ENCODE measurements at regions not wholly inside any gene's neighbourhood (a gene's known extent, or its start where the extent isn't known, plus 50 kb on each side); places are given as distances from the start of the nearest gene placed in this dataset.
A peak's percentile ranks its signal among the peaks of the same experiment; 100 is the strongest.

- H3K27me3 ChIP-seq (ENCODE audit: control insufficient read depth in 2 of 2, insufficient read depth in 2 of 2, low read length in 2 of 2) = peaks cover 20 to 39% of the 10 kb centered on the region in 2 experiments; a peak in 4 of 5 replicates
- no peak overlapping the region for H3K9ac ChIP-seq (ENCODE audit: insufficient read depth in 1 of 2, low read depth in 2 of 2, low read length in 2 of 2)
- no peak overlapping the region for H3K4me2 ChIP-seq (ENCODE audit: insufficient read depth, low read length)
- H2AFZ ChIP-seq (ENCODE audit: low read depth, low read length) = no peak overlapping the region
- H3K27ac ChIP-seq (ENCODE audit: extremely low read depth, low read depth, low read length) = no peak overlapping the region
- in situ Hi-C loops (cut with MboI) = no loop called here
- H3K4me1 ChIP-seq (replicated peaks in 1 of 2; ENCODE audit: control insufficient read depth in 2 of 2, insufficient read depth in 2 of 2, low read length in 2 of 2) = no peaks in the 10 kb centered on the region
- H3K79me2 ChIP-seq (ENCODE audit: control insufficient read depth, insufficient read depth, low read length) = no peaks in the 10 kb centered on the region
- ChIA-PET POLR2A (interaction anchor here (0.7 to 0.8 kb wide), 2 partner anchors 15 to 39 kb away, joined by 3 read pairs; no protein-coding TSS in a partner anchor), CTCF (ENCODE audit: low intra/inter-chr PET ratio) (no interaction called here)
- no peaks in the 10 kb centered on the region for H3K9me1 ChIP-seq (ENCODE audit: control insufficient read depth, insufficient read depth, low read length)
- ATAC-seq = no peak
- H3K9me3 ChIP-seq (replicated peaks; ENCODE audit: control insufficient read depth, insufficient read depth, low read depth, low read length) = no peaks in the 10 kb centered on the region
- no peaks in the 10 kb centered on the region for H3K36me3 ChIP-seq (ENCODE audit: control insufficient read depth, insufficient read depth, low read length)
- WGBS (ENCODE audit: insufficient coverage, low coverage, missing lambda C conversion rate) = 4% methylated on average over 1 of the region's 1 CpG
- no TSS peak for BruUV-seq (replicated peaks)
- H3K4me3 ChIP-seq = no peak overlapping the region
- TF ChIP-seq FOSL1 (tag; conservative IDR thresholded peaks at IDR 0.05) (0 out of 2 replicates have a peak, but pooled peaks have one; percentile 25), NRF1 (conservative IDR thresholded peaks at IDR 0.05 in 1 of 2, IDR thresholded peaks at IDR 0.05 in 1 of 2) (no peak)
- FAIRE-seq = no peak
- H4K20me1 ChIP-seq (replicated peaks; ENCODE audit: control insufficient read depth, insufficient read depth, low read length) = no peaks in the 10 kb centered on the region
- DNase-seq (ENCODE audit: extremely low read depth in 1 of 4, low spot score in 3 of 4) = no peak
- intact Hi-C loops (cut with micrococcal nuclease) = no loop called here
Observed at GRCh38 chr6:159594750-159595117, 98.3 kb downstream of the SOD2 start.

GRCh38 chr6:159594106-159594749 lies 98.8 kb downstream of the SOD2 start:
- in situ Hi-C loops (cut with MboI) = no loop called here
- no peaks in the 10 kb centered on the region for H3K9me3 ChIP-seq (replicated peaks; ENCODE audit: control insufficient read depth, insufficient read depth, low read depth, low read length)
- BruUV-seq (replicated peaks) = no TSS peak
- no peaks in the 10 kb centered on the region for H3K9me1 ChIP-seq (ENCODE audit: control insufficient read depth, insufficient read depth, low read length)
- no peak overlapping the region for H3K4me3 ChIP-seq
- intact Hi-C loops (cut with micrococcal nuclease) = no loop called here
- peak; percentile 37; the same call in 2 of the 3 replicates for ATAC-seq
- ChIA-PET POLR2A (interaction anchor here (0.7 to 1.0 kb wide), 3 partner anchors 12 to 39 kb away, joined by 3 read pairs; no protein-coding TSS in a partner anchor), CTCF (ENCODE audit: low intra/inter-chr PET ratio) (no interaction called here)
- H3K27ac ChIP-seq (ENCODE audit: extremely low read depth, low read depth, low read length) = no peak overlapping the region
- no peaks in the 10 kb centered on the region for H3K79me2 ChIP-seq (ENCODE audit: control insufficient read depth, insufficient read depth, low read length)
- DNase-seq (ENCODE audit: extremely low read depth in 1 of 4, low spot score in 3 of 4) = no peak
- H3K4me1 ChIP-seq (replicated peaks in 1 of 2; ENCODE audit: control insufficient read depth in 2 of 2, insufficient read depth in 2 of 2, low read length in 2 of 2) = no peaks in the 10 kb centered on the region
- no peak overlapping the region for H3K9ac ChIP-seq (ENCODE audit: insufficient read depth in 1 of 2, low read depth in 2 of 2, low read length in 2 of 2)
- peaks cover 18 to 37% of the 10 kb centered on the region in 2 experiments for H3K27me3 ChIP-seq (ENCODE audit: control insufficient read depth in 2 of 2, insufficient read depth in 2 of 2, low read length in 2 of 2)
- peak; percentile 32 for FAIRE-seq
- no peaks in the 10 kb centered on the region for H3K36me3 ChIP-seq (ENCODE audit: control insufficient read depth, insufficient read depth, low read length)
- H3K4me2 ChIP-seq (ENCODE audit: insufficient read depth, low read length) = no peak overlapping the region
- H2AFZ ChIP-seq (ENCODE audit: low read depth, low read length) = no peak overlapping the region
- H4K20me1 ChIP-seq (replicated peaks; ENCODE audit: control insufficient read depth, insufficient read depth, low read length) = no peaks in the 10 kb centered on the region
- 0% methylated on average over 7 of the region's 7 CpGs for WGBS (ENCODE audit: insufficient coverage, low coverage, missing lambda C conversion rate)
- TF ChIP-seq NR2C2 (CRISPR knock-in tag; IDR thresholded peaks at IDR 0.05) (no peak), NR2C2 (tag; IDR thresholded peaks at IDR 0.05) (peak; percentile 82; the same call in 1 of the 2 replicates), CEBPG (CRISPR knock-in tag; IDR thresholded peaks at IDR 0.05) (no peak), CEBPG (tag; conservative IDR thresholded peaks at IDR 0.05 in 1 of 2, IDR thresholded peaks at IDR 0.05 in 1 of 2) (peak in 1 of 2 experiments; percentile 79; a peak in 2 of 4 replicates), ZNF175 (CRISPR knock-in tag; IDR thresholded peaks at IDR 0.05; ENCODE audit: low read depth) (0 out of 2 replicates have a peak, but pooled peaks have one; percentile 49), ZNF316 (IDR thresholded peaks at IDR 0.05) (peak; percentile 43), C11orf30 (IDR thresholded peaks at IDR 0.05; ENCODE audit: low read depth) (peak; percentile 55), CHCHD3 (CRISPR knock-in tag; IDR thresholded peaks at IDR 0.05) (no peak), CXXC5 (CRISPR knock-in tag; IDR thresholded peaks at IDR 0.05) (no peak), JUN (IDR thresholded peaks at IDR 0.05; ENCODE audit: borderline replicate concordance, low read depth, low read length) (no peak), JUN (CRISPR knock-in tag; IDR thresholded peaks at IDR 0.05; ENCODE audit: borderline replicate concordance) (no peak), MAFG (tag; conservative IDR thresholded peaks at IDR 0.05) (peak; percentile 52), NR2C1 (IDR thresholded peaks at IDR 0.05) (no peak), NR2C1 (tag; IDR thresholded peaks at IDR 0.05) (peak; percentile 21; the same call in 1 of the 2 replicates), PML (IDR thresholded peaks at IDR 0.05; ENCODE audit: low read length) (no peak), ZC3H11A (IDR thresholded peaks at IDR 0.05; ENCODE audit: low read depth, low read length) (no peak), GABPA (tag; conservative IDR thresholded peaks at IDR 0.05; ENCODE audit: low read depth) (peak; percentile 59)

Measured in K562 (cell line).